ENCODE measurements at regions not wholly inside any gene's neighbourhood (a gene's known extent, or its start where the extent isn't known, plus 50 kb on each side); places are given as distances from the start of the nearest gene placed in this dataset.

DNA sequence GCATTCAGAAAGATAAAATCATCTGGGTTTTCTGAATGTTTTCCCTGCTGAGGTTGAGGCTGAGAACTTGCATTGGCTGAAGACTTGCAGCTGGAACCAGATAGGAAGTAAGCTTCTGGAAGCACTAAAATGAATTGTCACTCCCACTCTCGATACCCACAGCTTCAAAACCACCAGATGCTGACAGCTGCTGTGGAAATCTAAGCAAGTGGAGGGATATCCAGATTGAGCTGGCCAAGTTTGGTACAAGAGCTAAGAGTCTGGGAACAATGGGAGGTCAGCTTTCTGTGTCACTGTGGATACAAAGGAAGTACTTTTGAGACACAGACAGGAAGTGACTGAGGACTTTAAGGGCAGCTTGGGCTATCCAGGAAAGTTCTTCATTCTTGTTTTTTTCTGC lies 51.3 kb upstream of the CD44 start:
- H3K4me1 ChIP-seq (ENCODE audit: control insufficient read depth in 1 of 2, insufficient read depth in 2 of 2, low read length in 2 of 2) = peaks cover 22 to 46% of the 10 kb centered on the region in 2 experiments
- ATAC-seq (no peak), DNase-seq (ENCODE audit: low read depth, low spot score) (no peak)
- no peaks in the 10 kb centered on the region for H3K27me3 ChIP-seq (ENCODE audit: insufficient read depth, low read length)
- ChIA-PET RAD21 (ENCODE audit: low non-redundant PET in 1 of 2, low total read pairs in 2 of 2, uncharacterized antibody in 2 of 2, unreplicated experiment in 2 of 2) (no interaction called here), CTCF (no interaction called here), POLR2A (no interaction called here)
- H2AFZ ChIP-seq (ENCODE audit: low read depth, low read length, poor library complexity, severe bottlenecking) = no peak overlapping the region
- H3K36me3 ChIP-seq (ENCODE audit: control insufficient read depth in 1 of 2, insufficient read depth in 2 of 2, low read length in 2 of 2) = no peaks in the 10 kb centered on the region
- no peak overlapping the region for H3K27ac ChIP-seq (ENCODE audit: low read depth, low read length)
- H3K9me3 ChIP-seq (ENCODE audit: control insufficient read depth in 1 of 2, insufficient read depth in 1 of 2, low read depth in 1 of 2, low read length in 2 of 2) = no peaks in the 10 kb centered on the region
- H3K9ac ChIP-seq (ENCODE audit: low read length) = no peak overlapping the region
- intact Hi-C loops (cut with micrococcal nuclease) = no loop called here
- no peaks in the 10 kb centered on the region for H4K20me1 ChIP-seq (ENCODE audit: insufficient read depth)
- H3K4me2 ChIP-seq (ENCODE audit: low read length) = no peak overlapping the region
- TF ChIP-seq ELF1 (IDR thresholded peaks at IDR 0.05; ENCODE audit: borderline replicate concordance, low read depth) (no peak), POLR2AphosphoS5 (IDR thresholded peaks at IDR 0.05; ENCODE audit: low read depth, low read length) (no peak)
- TF ChIP-seq, protein P1, sequence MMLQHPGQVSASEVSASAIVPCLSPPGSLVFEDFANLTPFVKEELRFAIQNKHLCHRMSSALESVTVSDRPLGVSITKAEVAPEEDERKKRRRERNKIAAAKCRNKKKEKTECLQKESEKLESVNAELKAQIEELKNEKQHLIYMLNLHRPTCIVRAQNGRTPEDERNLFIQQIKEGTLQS (IDR thresholded peaks at IDR 0.05) = no peak
- BruUV-seq (replicated peaks) = no TSS peak
- H3K79me2 ChIP-seq (ENCODE audit: insufficient read depth, low read length) = no peaks in the 10 kb centered on the region
- H3K4me3 ChIP-seq (replicated peaks in 1 of 2; ENCODE audit: low read depth in 1 of 2, low read length in 2 of 2) = no peak overlapping the region
- H3K9me2 ChIP-seq (ENCODE audit: insufficient read depth) = no peaks in the 10 kb centered on the region

DNA sequence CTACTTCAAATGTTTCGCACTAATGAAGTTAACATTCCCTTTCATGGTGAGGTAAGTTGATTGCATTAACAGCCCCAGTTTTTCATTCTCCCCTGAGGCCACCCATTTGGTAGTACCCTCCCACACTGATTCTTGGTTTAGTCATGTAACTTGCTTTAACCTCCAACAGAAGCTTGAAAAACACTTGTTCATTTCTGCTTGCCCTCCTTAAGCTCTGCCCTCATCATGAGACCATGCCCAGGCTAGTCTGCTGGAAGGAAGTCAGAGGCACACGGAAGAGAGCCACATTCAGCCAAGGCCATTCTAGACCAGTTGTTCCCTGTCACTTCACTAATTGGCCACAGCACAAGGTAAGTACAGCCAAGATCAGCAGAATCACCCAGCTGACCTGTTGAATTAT lies 50.7 kb upstream of the CD44 start:
- ATAC-seq = no peak
- H3K4me2 ChIP-seq (ENCODE audit: low read length) = peak overlapping the region; percentile 6; the same call in 1 of the 2 replicates
- H3K27ac ChIP-seq (ENCODE audit: low read depth, low read length) = no peak overlapping the region
- H3K9me3 ChIP-seq (ENCODE audit: control insufficient read depth in 1 of 2, insufficient read depth in 1 of 2, low read depth in 1 of 2, low read length in 2 of 2) = no peaks in the 10 kb centered on the region
- CTCF ChIA-PET = no interaction called here
- H4K20me1 ChIP-seq (ENCODE audit: insufficient read depth) = no peaks in the 10 kb centered on the region
- RAD21 ChIA-PET (ENCODE audit: low non-redundant PET in 1 of 2, low total read pairs in 2 of 2, uncharacterized antibody in 2 of 2, unreplicated experiment in 2 of 2) = no interaction called here
- H3K9ac ChIP-seq (ENCODE audit: low read length) = no peak overlapping the region
- DNase-seq (ENCODE audit: low read depth, low spot score) = no peak
- intact Hi-C loops (cut with micrococcal nuclease) = no loop called here
- H3K36me3 ChIP-seq (ENCODE audit: control insufficient read depth in 1 of 2, insufficient read depth in 2 of 2, low read length in 2 of 2) = no peaks in the 10 kb centered on the region
- POLR2A ChIA-PET = no interaction called here
- H3K4me1 ChIP-seq (ENCODE audit: control insufficient read depth in 1 of 2, insufficient read depth in 2 of 2, low read length in 2 of 2) = peaks cover 17 to 40% of the 10 kb centered on the region in 2 experiments
- no peaks in the 10 kb centered on the region for H3K9me2 ChIP-seq (ENCODE audit: insufficient read depth)
- no peaks in the 10 kb centered on the region for H3K27me3 ChIP-seq (ENCODE audit: insufficient read depth, low read length)
- H3K4me3 ChIP-seq (replicated peaks in 1 of 2; ENCODE audit: low read depth in 1 of 2, low read length in 2 of 2) = no peak overlapping the region
- H3K79me2 ChIP-seq (ENCODE audit: insufficient read depth, low read length) = no peaks in the 10 kb centered on the region
- TF ChIP-seq, protein P2, sequence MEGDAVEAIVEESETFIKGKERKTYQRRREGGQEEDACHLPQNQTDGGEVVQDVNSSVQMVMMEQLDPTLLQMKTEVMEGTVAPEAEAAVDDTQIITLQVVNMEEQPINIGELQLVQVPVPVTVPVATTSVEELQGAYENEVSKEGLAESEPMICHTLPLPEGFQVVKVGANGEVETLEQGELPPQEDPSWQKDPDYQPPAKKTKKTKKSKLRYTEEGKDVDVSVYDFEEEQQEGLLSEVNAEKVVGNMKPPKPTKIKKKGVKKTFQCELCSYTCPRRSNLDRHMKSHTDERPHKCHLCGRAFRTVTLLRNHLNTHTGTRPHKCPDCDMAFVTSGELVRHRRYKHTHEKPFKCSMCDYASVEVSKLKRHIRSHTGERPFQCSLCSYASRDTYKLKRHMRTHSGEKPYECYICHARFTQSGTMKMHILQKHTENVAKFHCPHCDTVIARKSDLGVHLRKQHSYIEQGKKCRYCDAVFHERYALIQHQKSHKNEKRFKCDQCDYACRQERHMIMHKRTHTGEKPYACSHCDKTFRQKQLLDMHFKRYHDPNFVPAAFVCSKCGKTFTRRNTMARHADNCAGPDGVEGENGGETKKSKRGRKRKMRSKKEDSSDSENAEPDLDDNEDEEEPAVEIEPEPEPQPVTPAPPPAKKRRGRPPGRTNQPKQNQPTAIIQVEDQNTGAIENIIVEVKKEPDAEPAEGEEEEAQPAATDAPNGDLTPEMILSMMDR (IDR thresholded peaks at IDR 0.05 in 2 of 3, conservative IDR thresholded peaks at IDR 0.05 in 1 of 3; ENCODE audit: borderline replicate concordance in 1 of 3, insufficient read depth in 1 of 3, low read depth in 2 of 3, low read length in 2 of 3) = no peak
- no peak for TF ChIP-seq TCF7L2 (IDR thresholded peaks at IDR 0.05; ENCODE audit: borderline replicate concordance, extremely low read depth, insufficient read depth, insufficient read length)
- TF ChIP-seq POLR2AphosphoS5 (IDR thresholded peaks at IDR 0.05; ENCODE audit: low read depth, low read length) = no peak
- no peak for TF ChIP-seq POLR2A (IDR thresholded peaks at IDR 0.05; ENCODE audit: borderline replicate concordance, extremely low read depth, insufficient read depth, insufficient read length)
- no peak overlapping the region for H2AFZ ChIP-seq (ENCODE audit: low read depth, low read length, poor library complexity, severe bottlenecking)
- BruUV-seq (replicated peaks) = no TSS peak

All from HCT116 (cell line).